ENCODE measurements at regions not wholly inside any gene's neighbourhood (a gene's known extent, or its start where the extent isn't known, plus 50 kb on each side); places are given as distances from the start of the nearest gene placed in this dataset.

GRCh38 chr7:131234719-131235488 lies 92.8 kb upstream of the MKLN1 start:
- DNase-seq = no peak

- peak; percentile 81 to 83 for DNase-seq
These were observed 92.0 kb upstream of the MKLN1 start for GRCh38 chr7:131235489-131236317.

- DNase-seq = no peak
These were observed 91.4 kb upstream of the MKLN1 start for GRCh38 chr7:131236318-131236672.

- no peak for DNase-seq
These were observed 89.2 kb upstream of the MKLN1 start for GRCh38 chr7:131238347-131238931.

GRCh38 chr7:131241386-131241785 lies 86.3 kb upstream of the MKLN1 start:
- no peak for DNase-seq

GRCh38 chr7:131242123-131242650 lies 85.5 kb upstream of the MKLN1 start:
- DNase-seq = no peak

GRCh38 chr7:131244259-131244852 lies 83.3 kb upstream of the MKLN1 start:
- peak; percentile 12 to 26 for DNase-seq

GRCh38 chr7:131249003-131249402 lies 78.7 kb upstream of the MKLN1 start:
- no peak for DNase-seq

- no peak for DNase-seq
These were observed 78.2 kb upstream of the MKLN1 start for GRCh38 chr7:131249483-131249882.

- no peak for DNase-seq
These were observed 77.3 kb upstream of the MKLN1 start for GRCh38 chr7:131250331-131250730.

- no peak for DNase-seq
These were observed 76.3 kb upstream of the MKLN1 start for GRCh38 chr7:131251371-131251770.

GRCh38 chr7:131252976-131253375 lies 74.7 kb upstream of the MKLN1 start:
- no peak for DNase-seq

- no peak for DNase-seq
These were observed 73.5 kb upstream of the MKLN1 start for GRCh38 chr7:131254211-131254610.

- DNase-seq = no peak
These were observed 72.4 kb upstream of the MKLN1 start for GRCh38 chr7:131255242-131255641.

GRCh38 chr7:131261476-131261994 lies 66.1 kb upstream of the MKLN1 start:
- DNase-seq = no peak

- DNase-seq = no peak
These were observed 62.4 kb upstream of the MKLN1 start for GRCh38 chr7:131265227-131265626.

- DNase-seq = no peak
These were observed 60.0 kb upstream of the MKLN1 start for GRCh38 chr7:131267631-131268030.

GRCh38 chr7:131268906-131269305 lies 58.8 kb upstream of the MKLN1 start:
- DNase-seq = no peak

- DNase-seq = no peak
These were observed 55.6 kb upstream of the MKLN1 start for GRCh38 chr7:131272086-131272485.

GRCh38 chr7:131274986-131275385 lies 52.7 kb upstream of the MKLN1 start:
- no peak for DNase-seq

- no peak for DNase-seq
These were observed 51.5 kb upstream of the MKLN1 start for GRCh38 chr7:131276190-131276589.

- no peak for DNase-seq
These were observed 50.9 kb upstream of the MKLN1 start for GRCh38 chr7:131276748-131277147.
